GM12874 (cell line): ENCODE measurements at regions not wholly inside any gene's neighbourhood (a gene's known extent, or its start where the extent isn't known, plus 50 kb on each side); places are given as distances from the start of the nearest gene placed in this dataset.

Experiments used
- TF ChIP-seq, protein P1 (sequence below): IDR thresholded peaks from 2 replicates; pipeline ENCODE4 v1.5.1; 2011; ENCODE audit warnings: low read depth, mild to moderate bottlenecking, control low read depth, low read length, moderate library complexity; ENCODE audit not compliant: insufficient read depth

GRCh38 chr3:21220944-21221343 lies 530.1 kb downstream of the ZNF385D start:
- TF ChIP-seq, protein P1, sequence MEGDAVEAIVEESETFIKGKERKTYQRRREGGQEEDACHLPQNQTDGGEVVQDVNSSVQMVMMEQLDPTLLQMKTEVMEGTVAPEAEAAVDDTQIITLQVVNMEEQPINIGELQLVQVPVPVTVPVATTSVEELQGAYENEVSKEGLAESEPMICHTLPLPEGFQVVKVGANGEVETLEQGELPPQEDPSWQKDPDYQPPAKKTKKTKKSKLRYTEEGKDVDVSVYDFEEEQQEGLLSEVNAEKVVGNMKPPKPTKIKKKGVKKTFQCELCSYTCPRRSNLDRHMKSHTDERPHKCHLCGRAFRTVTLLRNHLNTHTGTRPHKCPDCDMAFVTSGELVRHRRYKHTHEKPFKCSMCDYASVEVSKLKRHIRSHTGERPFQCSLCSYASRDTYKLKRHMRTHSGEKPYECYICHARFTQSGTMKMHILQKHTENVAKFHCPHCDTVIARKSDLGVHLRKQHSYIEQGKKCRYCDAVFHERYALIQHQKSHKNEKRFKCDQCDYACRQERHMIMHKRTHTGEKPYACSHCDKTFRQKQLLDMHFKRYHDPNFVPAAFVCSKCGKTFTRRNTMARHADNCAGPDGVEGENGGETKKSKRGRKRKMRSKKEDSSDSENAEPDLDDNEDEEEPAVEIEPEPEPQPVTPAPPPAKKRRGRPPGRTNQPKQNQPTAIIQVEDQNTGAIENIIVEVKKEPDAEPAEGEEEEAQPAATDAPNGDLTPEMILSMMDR, result no peak

DNA sequence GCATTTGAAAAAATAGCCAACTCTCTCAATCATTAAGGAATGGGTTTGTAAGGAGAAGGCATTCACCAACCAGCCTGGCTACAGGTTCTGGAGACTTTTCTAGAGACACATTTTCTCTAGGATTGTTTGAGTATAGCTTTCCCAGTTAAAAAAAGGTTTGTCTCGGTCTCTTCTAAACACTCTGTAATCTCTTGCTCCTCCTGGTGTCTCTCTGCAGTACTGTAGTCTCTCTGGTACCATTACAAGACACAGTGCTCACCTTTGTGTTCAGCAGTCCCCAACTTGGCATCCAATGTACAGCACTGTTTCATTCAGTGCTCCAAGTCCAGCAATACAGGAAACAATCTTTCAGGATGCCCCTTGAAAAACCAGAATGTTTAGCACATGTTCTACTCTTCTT lies 534.4 kb downstream of the ZNF385D start:
- TF ChIP-seq, protein P1, result 0 out of 2 replicates have a peak, but pooled peaks have one; percentile 1

DNA sequence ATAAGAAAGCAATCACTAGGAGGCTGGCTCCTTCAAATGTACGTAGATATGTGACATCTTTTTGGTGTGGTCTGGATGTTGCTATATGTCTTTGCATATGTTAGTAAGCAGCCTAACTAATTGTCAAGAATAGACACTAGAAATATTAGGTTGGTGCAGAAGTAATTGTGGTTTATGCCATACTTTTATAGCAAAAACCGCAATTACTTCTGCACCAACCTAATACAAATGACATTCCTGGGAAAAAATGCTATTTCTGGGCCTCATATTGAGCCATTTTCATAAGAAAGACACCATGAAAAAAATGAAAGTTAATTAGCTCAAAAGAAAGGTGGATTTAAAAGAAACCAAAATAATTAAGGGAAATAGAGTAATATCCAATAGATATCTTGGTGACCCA lies 555.8 kb downstream of the ZNF385D start:
- TF ChIP-seq, protein P1, result no peak

GRCh38 chr3:21188459-21188858 lies 562.6 kb downstream of the ZNF385D start:
- TF ChIP-seq, protein P1, result no peak

GRCh38 chr3:21185816-21186314 lies 565.1 kb downstream of the ZNF385D start:
- TF ChIP-seq, protein P1, result no peak

GRCh38 chr3:21174461-21174860 lies 576.5 kb downstream of the ZNF385D start:
- TF ChIP-seq, protein P1, result no peak

DNA sequence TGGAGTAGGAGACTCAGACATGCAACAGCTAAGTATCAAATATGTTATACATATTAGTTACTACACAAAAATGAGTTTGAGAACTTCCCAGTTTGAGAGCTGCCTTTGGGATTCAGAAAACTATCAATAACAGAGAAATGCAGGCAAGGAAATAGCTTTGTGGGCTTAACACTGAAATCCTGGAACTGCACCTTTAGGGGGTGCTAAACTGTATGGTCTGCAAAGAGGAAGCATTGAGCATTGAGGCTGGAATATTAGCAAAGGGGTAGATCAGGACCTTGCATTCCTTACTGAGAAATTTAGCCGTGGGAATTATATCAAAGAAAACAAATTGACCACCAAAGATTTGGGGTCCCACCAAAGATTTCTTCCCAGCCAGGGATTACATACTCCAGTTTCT lies 580.0 kb downstream of the ZNF385D start:
- TF ChIP-seq, protein P1, result peak; percentile 40; the same call in 1 of the 2 replicates
